ENCODE measurements at regions not wholly inside any gene's neighbourhood (a gene's known extent, or its start where the extent isn't known, plus 50 kb on each side); places are given as distances from the start of the nearest gene placed in this dataset.

DNA sequence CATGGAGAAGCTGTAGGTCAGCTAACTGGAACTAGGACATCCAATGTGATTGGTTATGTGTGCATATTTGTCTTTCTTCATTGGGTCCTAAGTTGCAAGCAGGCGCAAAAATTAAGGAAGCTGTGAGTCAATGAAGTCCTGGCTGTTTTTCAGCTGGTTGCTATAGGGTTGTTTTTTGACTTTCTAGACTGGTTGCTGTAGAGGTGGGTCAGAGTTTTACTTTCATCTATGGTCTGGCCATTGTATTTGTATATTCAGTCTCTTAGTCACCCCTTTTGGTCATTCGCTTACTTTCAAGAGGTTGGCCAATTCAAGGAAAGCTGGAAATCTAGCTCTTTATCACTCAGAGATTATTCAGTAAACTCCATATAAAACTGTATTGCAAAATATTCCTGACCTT lies 62.0 kb upstream of the AMZ2 start:
- DNase-seq = no peak

DNA sequence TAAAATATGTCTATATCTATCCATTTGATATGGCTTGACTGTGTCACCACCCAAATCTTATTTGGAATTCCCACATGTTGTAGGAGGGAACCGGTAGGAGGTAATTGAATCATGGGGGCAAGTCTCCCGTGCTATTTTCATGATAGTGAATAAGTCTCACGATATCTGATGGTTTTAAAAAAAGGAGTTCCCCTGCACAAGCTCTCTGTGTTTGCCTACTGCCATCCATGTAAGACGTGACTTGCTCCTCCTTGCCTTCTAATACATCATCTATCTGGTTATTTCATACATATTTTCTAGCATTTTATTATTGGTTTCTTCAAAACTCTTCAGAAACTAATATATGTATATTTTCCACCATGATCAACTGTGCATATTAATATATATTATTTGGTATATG lies 57.3 kb upstream of the AMZ2 start:
- no peak for DNase-seq

DNA sequence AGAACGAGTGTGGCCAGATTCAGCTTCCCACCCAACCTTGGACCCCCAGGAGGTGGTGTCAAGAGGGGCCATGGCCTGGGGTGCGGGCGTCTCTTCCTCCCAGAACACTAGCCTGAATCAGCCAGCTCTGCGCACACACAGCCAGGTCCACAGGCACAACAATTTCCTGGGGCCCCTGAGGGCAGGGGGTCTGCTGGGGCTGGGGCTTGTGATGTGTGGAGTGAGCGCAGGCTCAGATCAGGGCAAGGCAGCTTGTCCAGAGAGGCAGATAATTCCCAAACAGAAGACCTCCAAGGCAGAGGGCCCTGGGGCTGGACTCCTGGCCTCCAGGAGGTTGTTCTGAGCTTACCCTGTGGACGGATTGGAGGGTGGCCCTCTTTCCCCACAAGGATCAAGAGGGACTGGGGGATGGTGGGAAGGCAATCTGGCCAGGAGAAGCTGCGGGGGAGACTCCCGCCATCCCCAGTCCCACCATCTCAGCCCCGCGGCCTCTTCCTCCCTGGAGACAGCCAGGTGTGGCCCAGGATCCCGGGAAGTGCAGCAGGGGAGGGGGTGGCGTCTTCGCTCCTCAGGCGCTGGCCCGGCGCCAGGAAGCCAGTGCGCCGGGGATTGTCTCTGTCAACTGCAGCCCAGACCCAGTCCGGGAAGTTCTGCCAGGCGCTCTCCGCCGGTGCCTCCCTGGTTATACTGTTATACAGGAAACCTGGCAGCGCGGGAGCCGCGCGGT lies 52.0 kb upstream of the AMZ2 start:
- DNase-seq = no peak

DNA sequence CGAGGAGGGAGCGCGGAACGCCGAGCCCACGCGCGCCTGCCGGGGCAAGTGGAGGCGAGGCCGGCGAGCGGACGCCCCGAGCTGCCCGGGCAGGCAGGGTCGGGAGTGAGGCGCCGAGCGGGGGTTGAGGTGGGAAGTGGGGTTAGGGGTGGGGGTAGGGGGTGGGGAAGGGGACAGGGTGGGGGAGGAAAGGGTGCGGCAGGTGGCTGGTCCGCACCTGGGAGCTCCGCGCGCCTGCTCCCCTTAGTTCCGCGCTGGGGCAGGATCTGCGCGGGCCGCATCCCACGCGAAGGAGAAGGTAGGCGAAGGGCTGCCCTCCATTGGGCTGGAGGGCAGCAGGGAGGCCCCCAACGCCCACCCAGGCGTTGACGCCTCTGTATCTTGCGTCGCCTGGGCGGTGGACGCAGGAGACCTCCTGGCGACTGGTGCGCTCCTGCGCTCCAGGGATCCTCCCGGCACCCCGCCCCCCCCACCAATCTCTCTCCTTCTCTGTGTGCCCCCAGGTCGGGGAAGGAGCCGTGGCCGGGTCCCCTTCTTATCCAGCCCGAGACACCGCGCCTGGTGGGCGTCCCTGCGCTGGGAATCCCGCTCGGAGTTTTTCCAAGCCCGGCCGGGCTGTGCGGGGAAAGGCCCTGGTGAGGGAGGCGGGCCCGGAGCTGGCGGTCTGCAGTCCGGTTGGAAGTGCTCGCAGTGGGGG lies 51.3 kb upstream of the AMZ2 start:
- DNase-seq = no peak

DNA sequence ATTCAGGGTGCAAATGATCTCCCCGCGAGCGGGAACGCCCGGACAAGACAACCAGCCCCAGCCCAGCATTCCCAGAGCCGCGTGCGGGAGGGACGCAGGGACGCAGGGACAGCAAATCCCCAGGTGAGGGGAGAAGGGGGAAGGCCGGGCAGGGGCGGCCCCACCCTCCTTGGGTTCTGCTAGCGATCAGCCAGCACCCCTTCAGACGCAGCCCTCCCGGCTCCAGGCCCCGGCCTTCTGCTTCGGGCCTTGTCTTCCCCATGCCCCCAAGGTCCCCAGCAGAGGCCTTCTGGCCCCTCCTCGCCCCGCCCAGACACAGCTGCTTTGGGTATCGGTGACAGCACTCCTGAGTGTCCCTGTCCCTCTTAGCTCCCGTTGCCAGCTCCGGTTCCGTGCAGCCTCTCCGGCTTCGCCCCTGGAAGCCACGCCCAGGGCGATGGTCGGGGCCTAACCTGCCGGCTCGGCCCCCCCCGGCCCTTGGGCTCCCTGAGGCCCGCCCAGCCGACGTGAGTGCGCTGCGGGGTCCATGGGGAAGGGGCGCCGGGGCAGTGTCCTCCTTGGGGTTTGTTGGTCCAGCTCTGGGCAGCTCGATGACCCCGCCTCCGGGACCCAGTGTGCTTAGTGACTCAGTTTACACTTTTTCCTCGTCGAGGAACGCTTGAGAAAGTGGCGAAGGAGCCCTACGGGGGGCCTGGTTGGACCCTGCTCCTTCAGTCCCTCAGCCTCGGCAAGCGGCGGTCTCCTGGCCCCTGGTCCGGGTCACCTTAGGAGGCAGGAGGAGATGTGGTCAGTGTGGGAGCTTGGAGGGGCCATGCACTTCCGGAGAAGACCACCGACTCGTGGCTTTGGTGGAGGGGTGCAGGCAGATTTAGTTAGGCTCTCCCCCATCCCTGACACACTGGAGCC lies 50.5 kb upstream of the AMZ2 start:
- no peak for DNase-seq

DNA sequence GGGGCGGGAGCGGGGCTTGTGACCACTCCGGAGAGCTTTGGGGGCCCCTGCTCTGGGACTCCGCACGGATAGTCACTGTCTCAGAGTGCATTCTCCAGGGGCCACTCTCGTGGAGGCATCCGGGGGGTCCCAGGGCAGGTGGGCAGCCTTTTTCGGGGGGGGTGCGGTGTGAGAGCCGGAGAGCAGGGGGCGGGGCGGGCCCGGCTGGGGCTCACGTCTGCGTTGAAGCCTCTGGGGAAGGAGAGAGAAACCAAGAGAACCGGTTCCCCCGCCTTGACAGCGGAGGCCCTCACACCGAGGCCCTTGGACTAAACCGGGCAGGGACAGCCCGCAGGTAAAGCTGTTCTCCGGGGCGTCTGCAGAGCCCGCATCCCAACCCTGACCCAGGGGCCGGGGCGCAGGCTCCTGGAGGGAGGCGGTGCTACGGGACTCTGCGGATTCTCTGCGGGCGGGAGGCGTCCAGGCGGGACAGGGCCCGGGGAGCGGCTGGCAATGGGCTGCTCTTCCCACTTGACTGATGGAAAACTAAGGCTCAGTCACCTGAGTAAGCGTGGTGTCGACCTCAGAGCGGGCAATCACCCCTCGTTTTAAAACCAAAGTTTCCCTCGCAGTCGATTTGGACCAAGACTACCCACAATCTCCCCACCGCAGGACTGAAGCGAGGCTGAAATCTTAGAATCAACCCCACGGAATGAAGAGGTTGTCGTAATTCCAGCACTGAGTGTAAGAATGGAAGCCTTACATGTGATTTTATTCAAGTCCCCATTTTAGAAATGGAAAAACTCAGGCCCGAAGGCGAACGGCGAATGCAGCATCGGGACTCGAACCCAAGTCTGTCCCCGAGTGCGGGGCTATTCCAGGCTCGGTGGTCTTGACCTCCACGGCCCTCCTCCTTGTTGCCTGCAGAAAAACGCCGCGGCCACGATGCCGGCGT lies 49.6 kb upstream of the AMZ2 start:
- DNase-seq = no peak

All from NCI-H2227 treated with DMSO at 0.1 percent for 48 hours (cell line).